22Rv1 (cell line): ENCODE measurements at regions not wholly inside any gene's neighbourhood (a gene's known extent, or its start where the extent isn't known, plus 50 kb on each side); places are given as distances from the start of the nearest gene placed in this dataset.

ENCODE experiments used
- ZFX ChIP-seq: fragments of 450-650 bp; IDR thresholded peaks from 2 replicates; pipeline ENCODE4 v1.6.1; 2017; ENCODE audit warnings: antibody characterized with exemption, borderline replicate concordance
- TF ChIP-seq, protein P1 (sequence below): fragments of 450-650 bp; IDR thresholded peaks from 2 replicates; pipeline ENCODE4 v1.5.1; 2017; ENCODE audit warnings: mild to moderate bottlenecking

DNA sequence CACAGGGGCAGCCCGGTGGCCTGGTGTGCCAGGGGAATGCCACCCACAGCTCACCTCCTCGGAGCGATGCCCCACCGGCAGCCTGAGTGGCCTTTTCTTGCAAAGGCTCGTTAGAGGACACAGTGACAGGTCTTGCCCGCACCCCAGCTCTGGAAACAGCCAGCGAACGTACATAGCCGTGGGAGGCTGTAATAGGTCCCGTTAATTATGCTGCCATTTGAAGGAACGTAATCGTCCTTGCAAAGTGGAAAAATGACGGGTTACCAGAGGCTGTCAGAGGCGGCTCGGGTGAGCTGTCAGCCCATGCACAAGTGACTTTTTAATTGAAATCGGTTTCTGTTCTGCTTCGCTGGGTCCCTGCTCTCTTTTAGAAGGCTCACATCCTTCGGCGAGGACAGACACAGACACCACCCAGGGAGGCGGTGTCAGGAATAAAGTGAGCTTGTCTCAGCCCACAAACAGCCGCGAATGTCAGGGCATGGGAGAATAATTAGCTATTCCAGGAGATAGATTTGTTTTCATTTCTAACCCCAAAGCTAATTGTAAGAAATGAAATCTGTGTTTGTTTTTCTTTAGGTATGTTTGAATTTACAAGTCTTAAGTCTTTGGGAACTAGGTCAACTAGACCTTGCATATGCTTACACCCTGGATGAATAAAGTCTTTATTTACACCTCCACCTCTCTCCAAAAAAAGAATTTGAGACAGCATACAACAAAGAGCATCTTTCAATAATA lies 77.2 kb upstream of the RFLNA start:
- TF ChIP-seq, protein P1, sequence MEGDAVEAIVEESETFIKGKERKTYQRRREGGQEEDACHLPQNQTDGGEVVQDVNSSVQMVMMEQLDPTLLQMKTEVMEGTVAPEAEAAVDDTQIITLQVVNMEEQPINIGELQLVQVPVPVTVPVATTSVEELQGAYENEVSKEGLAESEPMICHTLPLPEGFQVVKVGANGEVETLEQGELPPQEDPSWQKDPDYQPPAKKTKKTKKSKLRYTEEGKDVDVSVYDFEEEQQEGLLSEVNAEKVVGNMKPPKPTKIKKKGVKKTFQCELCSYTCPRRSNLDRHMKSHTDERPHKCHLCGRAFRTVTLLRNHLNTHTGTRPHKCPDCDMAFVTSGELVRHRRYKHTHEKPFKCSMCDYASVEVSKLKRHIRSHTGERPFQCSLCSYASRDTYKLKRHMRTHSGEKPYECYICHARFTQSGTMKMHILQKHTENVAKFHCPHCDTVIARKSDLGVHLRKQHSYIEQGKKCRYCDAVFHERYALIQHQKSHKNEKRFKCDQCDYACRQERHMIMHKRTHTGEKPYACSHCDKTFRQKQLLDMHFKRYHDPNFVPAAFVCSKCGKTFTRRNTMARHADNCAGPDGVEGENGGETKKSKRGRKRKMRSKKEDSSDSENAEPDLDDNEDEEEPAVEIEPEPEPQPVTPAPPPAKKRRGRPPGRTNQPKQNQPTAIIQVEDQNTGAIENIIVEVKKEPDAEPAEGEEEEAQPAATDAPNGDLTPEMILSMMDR = no peak
- no peak for TF ChIP-seq ZFX
